ENCODE measurements at regions not wholly inside any gene's neighbourhood (a gene's known extent, or its start where the extent isn't known, plus 50 kb on each side); places are given as distances from the start of the nearest gene placed in this dataset.

DNA sequence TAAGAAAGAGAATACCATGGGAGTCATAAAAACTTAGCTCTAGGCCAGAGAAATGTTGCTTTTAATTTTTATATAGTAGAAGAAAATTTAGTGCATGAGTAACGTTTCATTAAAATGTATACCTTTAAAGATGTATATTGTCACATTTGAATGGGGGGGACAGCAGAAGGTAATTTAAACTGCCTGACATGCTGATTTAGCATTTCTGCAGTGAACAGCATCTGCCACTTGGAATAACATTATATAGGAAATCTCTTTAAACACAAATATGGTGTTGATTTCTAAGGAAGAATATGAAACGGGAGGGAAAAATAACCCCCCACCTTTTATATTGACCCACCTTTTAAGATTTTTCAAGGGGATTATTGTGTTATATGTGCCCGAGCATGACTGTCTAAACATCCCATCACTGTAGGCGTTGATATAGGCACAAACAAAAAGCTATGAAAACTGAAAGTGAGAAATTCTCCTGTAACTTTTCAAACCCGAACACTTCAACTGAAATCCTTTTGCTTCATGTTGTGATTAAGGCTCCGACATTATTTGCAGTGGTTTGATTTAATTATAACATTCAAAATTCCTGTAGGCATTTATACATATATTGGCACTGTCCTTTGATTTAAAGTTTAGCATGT is 244.7 kb upstream of the CELF2 start:
- no peak overlapping the region for H3K27ac ChIP-seq
- no peak for DNase-seq
- TF ChIP-seq, protein P1, sequence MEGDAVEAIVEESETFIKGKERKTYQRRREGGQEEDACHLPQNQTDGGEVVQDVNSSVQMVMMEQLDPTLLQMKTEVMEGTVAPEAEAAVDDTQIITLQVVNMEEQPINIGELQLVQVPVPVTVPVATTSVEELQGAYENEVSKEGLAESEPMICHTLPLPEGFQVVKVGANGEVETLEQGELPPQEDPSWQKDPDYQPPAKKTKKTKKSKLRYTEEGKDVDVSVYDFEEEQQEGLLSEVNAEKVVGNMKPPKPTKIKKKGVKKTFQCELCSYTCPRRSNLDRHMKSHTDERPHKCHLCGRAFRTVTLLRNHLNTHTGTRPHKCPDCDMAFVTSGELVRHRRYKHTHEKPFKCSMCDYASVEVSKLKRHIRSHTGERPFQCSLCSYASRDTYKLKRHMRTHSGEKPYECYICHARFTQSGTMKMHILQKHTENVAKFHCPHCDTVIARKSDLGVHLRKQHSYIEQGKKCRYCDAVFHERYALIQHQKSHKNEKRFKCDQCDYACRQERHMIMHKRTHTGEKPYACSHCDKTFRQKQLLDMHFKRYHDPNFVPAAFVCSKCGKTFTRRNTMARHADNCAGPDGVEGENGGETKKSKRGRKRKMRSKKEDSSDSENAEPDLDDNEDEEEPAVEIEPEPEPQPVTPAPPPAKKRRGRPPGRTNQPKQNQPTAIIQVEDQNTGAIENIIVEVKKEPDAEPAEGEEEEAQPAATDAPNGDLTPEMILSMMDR (IDR thresholded peaks at IDR 0.05): no peak
- no peaks in the 10 kb centered on the region for H3K4me1 ChIP-seq
- ATAC-seq: no peak
- intact Hi-C loops (cut with DNase I): no loop called here
- H3K36me3 ChIP-seq: no peaks in the 10 kb centered on the region
- H3K27me3 ChIP-seq (ENCODE audit: low read depth): no peaks in the 10 kb centered on the region
- H3K4me3 ChIP-seq: no peak overlapping the region
- no peaks in the 10 kb centered on the region for H3K9me3 ChIP-seq

DNA sequence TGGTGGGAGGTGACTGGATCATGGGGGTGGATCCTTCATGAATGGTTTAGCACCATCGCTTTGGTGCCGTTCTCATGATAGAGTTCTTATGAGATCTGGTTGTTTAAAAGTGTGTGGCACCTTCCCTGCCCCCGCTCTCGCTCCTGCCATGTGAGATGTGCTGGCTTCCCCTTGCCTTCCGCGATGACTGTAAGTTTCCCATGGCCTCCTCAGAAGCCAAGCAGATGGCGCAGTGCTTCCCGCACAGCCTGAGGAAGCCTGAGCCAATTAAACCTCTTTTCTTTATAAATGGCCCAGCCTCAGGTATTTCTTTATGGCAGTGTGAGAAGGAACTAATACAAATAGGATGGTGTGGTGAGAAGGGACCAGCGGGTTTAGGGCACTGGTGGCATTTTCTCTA is 243.3 kb upstream of the CELF2 start:
- H3K4me1 ChIP-seq: no peaks in the 10 kb centered on the region
- no peak for ATAC-seq
- no peak overlapping the region for H3K27ac ChIP-seq
- H3K4me3 ChIP-seq: no peak overlapping the region
- no peak for DNase-seq
- H3K36me3 ChIP-seq: no peaks in the 10 kb centered on the region
- intact Hi-C loops (cut with DNase I): no loop called here
- no peaks in the 10 kb centered on the region for H3K27me3 ChIP-seq (ENCODE audit: low read depth)
- TF ChIP-seq, protein P1 (IDR thresholded peaks at IDR 0.05): no peak
- no peaks in the 10 kb centered on the region for H3K9me3 ChIP-seq

DNA sequence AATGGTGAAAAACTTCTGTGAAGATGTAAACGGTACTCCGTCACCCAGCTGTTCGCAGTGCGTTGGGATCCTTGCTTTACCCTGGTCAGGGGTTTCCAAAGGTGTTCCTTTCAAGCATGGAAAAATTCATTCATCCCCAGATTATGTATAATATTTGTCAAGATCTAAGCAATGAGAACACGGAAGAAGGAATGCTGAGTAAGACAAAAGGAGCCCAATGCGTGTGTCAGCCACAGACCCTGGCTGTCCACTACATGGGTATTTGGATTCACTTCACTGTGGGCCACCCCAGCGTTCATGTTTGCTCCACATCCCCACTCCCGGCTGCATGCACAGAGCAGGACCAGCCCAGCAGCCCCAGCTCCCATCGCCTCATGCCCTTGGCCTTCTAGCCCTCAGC is 241.3 kb upstream of the CELF2 start:
- no peaks in the 10 kb centered on the region for H3K27me3 ChIP-seq (ENCODE audit: low read depth)
- no peaks in the 10 kb centered on the region for H3K36me3 ChIP-seq
- ATAC-seq (no peak), DNase-seq (no peak)
- H3K4me3 ChIP-seq: no peak overlapping the region
- H3K9me3 ChIP-seq: no peaks in the 10 kb centered on the region
- TF ChIP-seq, protein P1 (IDR thresholded peaks at IDR 0.05): no peak
- intact Hi-C loops (cut with DNase I): no loop called here
- H3K4me1 ChIP-seq: no peaks in the 10 kb centered on the region
- no peak overlapping the region for H3K27ac ChIP-seq

DNA sequence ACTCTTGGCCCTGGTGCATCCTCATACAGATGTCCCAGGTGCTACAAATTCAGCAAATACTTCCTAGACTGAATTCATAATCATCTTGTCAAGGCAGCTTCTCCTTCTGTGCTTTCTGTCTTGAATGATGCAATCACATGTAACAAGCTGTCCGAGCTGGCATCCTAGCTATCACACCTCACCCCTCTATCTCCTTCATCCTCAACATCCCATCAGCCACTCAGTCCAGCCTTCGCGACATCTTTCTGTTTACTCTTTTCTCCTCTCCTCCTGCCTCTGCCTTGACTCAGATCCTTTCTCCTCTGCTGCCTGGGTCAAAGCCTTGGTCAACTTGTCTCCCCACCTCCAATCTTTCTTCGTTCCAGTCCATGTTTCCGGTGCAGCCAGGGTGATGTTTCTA is 240.4 kb upstream of the CELF2 start:
- intact Hi-C loops (cut with DNase I): no loop called here
- ATAC-seq (no peak), DNase-seq (no peak)
- TF ChIP-seq, protein P1 (IDR thresholded peaks at IDR 0.05): no peak
- Histone ChIP-seq H3K27ac (no peak overlapping the region), H3K27me3 (ENCODE audit: low read depth) (no peaks in the 10 kb centered on the region), H3K4me3 (no peak overlapping the region), H3K9me3 (no peaks in the 10 kb centered on the region), H3K36me3 (no peaks in the 10 kb centered on the region), H3K4me1 (no peaks in the 10 kb centered on the region)

DNA sequence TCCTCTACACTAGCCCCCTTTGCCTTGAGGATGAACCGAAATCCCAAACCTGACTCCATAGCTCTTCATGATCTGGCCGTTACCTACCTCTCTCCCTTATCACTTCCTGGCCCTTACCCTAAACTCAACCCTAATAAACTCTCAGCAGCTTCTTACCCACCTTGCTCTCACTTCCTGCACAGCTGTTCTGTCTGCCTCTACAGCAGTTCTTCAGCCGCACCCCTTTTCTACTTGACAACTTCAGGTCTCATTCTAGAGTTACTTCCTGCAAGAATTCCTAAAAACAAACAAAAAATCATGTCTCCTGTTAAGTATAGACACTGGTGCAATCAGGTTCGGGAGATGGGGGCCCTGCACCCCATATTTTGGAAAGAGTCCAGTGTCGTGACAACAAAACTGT is 239.9 kb upstream of the CELF2 start:
- intact Hi-C loops (cut with DNase I): no loop called here
- Histone ChIP-seq H3K27me3 (ENCODE audit: low read depth) (no peaks in the 10 kb centered on the region), H3K27ac (no peak overlapping the region), H3K4me1 (no peaks in the 10 kb centered on the region), H3K9me3 (no peaks in the 10 kb centered on the region), H3K4me3 (no peak overlapping the region), H3K36me3 (no peaks in the 10 kb centered on the region)
- no peak for ATAC-seq
- DNase-seq: no peak
- TF ChIP-seq, protein P1 (IDR thresholded peaks at IDR 0.05): no peak
